Mesenchymal stem cell (in vitro differentiated cells and primary cell): ENCODE measurements at regions not wholly inside any gene's neighbourhood (a gene's known extent, or its start where the extent isn't known, plus 50 kb on each side); places are given as distances from the start of the nearest gene placed in this dataset.

Source experiments
- DNase-seq: peaks from one replicate; pipeline ENCODE4 v3.0.0-alpha.2; 2013
- H2AFZ ChIP-seq: one replicate; pipeline ENCODE4 v1.6.1; 2013; ENCODE audit warnings: low read depth, mild to moderate bottlenecking, control low read depth, inconsistent platforms, low read length, moderate library complexity
- H2AK5ac ChIP-seq: 2 replicates; pipeline ENCODE4 v1.6.1; 2013; ENCODE audit warnings: low read length, moderate library complexity, mild to moderate bottlenecking, inconsistent platforms; ENCODE audit not compliant: severe bottlenecking
- H2BK120ac ChIP-seq: one replicate; pipeline ENCODE4 v1.6.1; 2013; ENCODE audit warnings: low read depth, mild to moderate bottlenecking, inconsistent platforms, low read length, moderate library complexity
- H2BK12ac ChIP-seq, 2 experiments: one replicate each; pipeline ENCODE4 v1.6.1; 2013; ENCODE audit warnings: inconsistent platforms in 2 of 2, low read length in 2 of 2, mild to moderate bottlenecking in 2 of 2, moderate library complexity in 2 of 2, control low read depth in 1 of 2
- H2BK15ac ChIP-seq: one replicate; pipeline ENCODE4 v1.6.1; 2013; ENCODE audit warnings: mild to moderate bottlenecking, low read depth, inconsistent platforms; ENCODE audit not compliant: poor library complexity, severe bottlenecking
- H2BK5ac ChIP-seq: 2 replicates; pipeline ENCODE4 v1.6.1; 2013; ENCODE audit warnings: low read depth, mild to moderate bottlenecking, low read length, control low read depth, inconsistent platforms; ENCODE audit not compliant: poor library complexity, severe bottlenecking
- H3K14ac ChIP-seq, 2 experiments: one replicate each; pipeline ENCODE4 v1.6.1; 2013; ENCODE audit warnings: inconsistent platforms in 2 of 2, low read length in 2 of 2, control low read depth in 1 of 2, mild to moderate bottlenecking in 1 of 2, moderate library complexity in 1 of 2
- H3K18ac ChIP-seq, 2 experiments: one replicate each; pipeline ENCODE4 v1.6.1; 2013; ENCODE audit warnings: inconsistent platforms in 2 of 2, low read length in 2 of 2, control low read depth in 1 of 2, low read depth in 1 of 2, mild to moderate bottlenecking in 1 of 2
- H3K23ac ChIP-seq, 2 experiments: one replicate each; pipeline ENCODE4 v1.6.1; 2013; ENCODE audit warnings: inconsistent platforms in 2 of 2, low read length in 2 of 2, mild to moderate bottlenecking in 2 of 2, moderate library complexity in 2 of 2, control low read depth in 1 of 2
- H3K27ac ChIP-seq: 2 replicates; pipeline ENCODE4 v1.5.1; 2013; ENCODE audit warnings: mild to moderate bottlenecking, moderate library complexity, low read length, control low read depth, inconsistent platforms; ENCODE audit not compliant: poor library complexity, severe bottlenecking
- H3K27me3 ChIP-seq, 2 experiments: 2 replicates each; pipeline versions ENCODE4 v1.6.1 to v1.7.0; 2013; ENCODE audit warnings: low read length in 2 of 2, mild to moderate bottlenecking in 2 of 2, moderate library complexity in 2 of 2, control low read depth in 1 of 2, inconsistent platforms in 1 of 2; ENCODE audit not compliant: control insufficient read depth in 1 of 2, insufficient read depth in 1 of 2
- H3K36me3 ChIP-seq, 2 experiments: 2 replicates each; pipeline versions ENCODE4 v1.6.1 to v1.7.0; 2013; ENCODE audit warnings: low read length in 2 of 2, control low read depth in 1 of 2, inconsistent platforms in 1 of 2, low read depth in 1 of 2, mild to moderate bottlenecking in 1 of 2; ENCODE audit not compliant: insufficient read depth in 2 of 2, control insufficient read depth in 1 of 2
- H3K4ac ChIP-seq, 2 experiments: one replicate each; pipeline ENCODE4 v1.6.1; 2013; ENCODE audit warnings: inconsistent platforms in 2 of 2, low read length in 2 of 2, mild to moderate bottlenecking in 2 of 2, moderate library complexity in 2 of 2, control low read depth in 1 of 2, low read depth in 1 of 2
- H3K4me1 ChIP-seq: 2 replicates; pipeline ENCODE4 v1.6.1; 2013; ENCODE audit warnings: low read depth, low read length, control low read depth; ENCODE audit not compliant: control insufficient read depth, insufficient read depth
- H3K4me2 ChIP-seq: 2 replicates; pipeline ENCODE4 v1.6.1; 2013; ENCODE audit warnings: low read length, mild to moderate bottlenecking, inconsistent platforms; ENCODE audit not compliant: poor library complexity, severe bottlenecking
- H3K4me3 ChIP-seq, 2 experiments: 2 replicates each; pipeline versions ENCODE4 v1.5.1 to v1.7.0; 2013; ENCODE audit warnings: low read length in 2 of 2, mild to moderate bottlenecking in 2 of 2, control low read depth in 1 of 2, low read depth in 1 of 2; ENCODE audit not compliant: insufficient read depth in 1 of 2
- H3K79me1 ChIP-seq: replicated peaks from 2 replicates; pipeline ENCODE4 v1.6.1; 2013; ENCODE audit warnings: mild to moderate bottlenecking, control low read depth, low read length, inconsistent platforms; ENCODE audit not compliant: poor library complexity, severe bottlenecking
- H3K9ac ChIP-seq: 2 replicates; pipeline ENCODE4 v1.7.0; 2013; ENCODE audit warnings: mild to moderate bottlenecking, low read length, moderate library complexity
- H3K9me3 ChIP-seq: 2 replicates; pipeline ENCODE4 v1.7.0; 2013; ENCODE audit warnings: mild to moderate bottlenecking, low read length; ENCODE audit not compliant: control insufficient read depth
- H4K8ac ChIP-seq: one replicate; pipeline ENCODE4 v1.6.1; 2013; ENCODE audit warnings: inconsistent platforms, mild to moderate bottlenecking, low read length, moderate library complexity
- H4K91ac ChIP-seq: one replicate; pipeline ENCODE4 v1.6.1; 2013; ENCODE audit warnings: mild to moderate bottlenecking, low read length, inconsistent platforms
- WGBS: methylation state at CpG from one replicate; pipeline ENCODE4 v1.1.7; 2013; ENCODE audit warnings: mixed read lengths; 5-methylcytosine and 5-hydroxymethylcytosine counted together

DNA sequence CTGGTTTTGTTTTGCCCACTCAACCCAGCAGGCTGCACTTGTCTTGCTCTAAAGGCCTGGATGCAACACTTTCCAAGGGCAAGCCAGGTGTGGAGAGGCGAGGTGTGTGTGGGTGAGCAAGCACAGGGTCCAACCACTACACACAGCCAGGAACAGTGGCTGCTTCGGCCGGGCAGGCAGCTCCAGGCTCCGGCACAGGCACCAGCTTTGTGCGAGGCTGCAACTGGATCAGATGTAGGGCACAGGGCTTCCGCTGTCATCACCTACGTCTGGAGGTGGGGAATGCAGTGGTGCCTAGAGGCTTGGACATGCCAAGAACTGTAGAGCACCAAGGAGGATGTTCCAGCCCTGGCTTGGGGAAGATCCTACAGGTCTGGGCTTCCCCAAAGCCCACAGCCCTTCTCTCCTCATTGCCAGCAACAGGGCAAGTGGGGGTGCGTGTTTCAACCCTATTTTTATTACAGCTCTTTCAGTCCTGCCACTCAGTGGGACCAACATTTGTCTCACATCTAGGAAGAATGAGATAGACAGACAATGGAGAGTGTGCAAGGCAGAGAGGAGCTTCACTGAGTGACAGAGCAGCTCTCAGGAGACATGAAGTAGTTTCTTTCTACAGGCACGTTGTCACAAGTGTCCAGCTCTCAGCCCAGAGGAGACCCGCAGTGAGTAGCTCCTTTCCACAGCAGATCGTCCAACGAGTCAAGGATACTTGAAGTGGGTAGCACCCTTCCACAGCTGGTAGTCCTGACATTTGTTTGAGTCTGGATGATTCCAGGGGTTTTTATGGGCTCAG is 622.2 kb downstream of the CDH9 start:
- Histone ChIP-seq H2BK5ac (no peak overlapping the region), H3K14ac (no peak overlapping the region), H3K27me3 (no peaks in the 10 kb centered on the region), H3K4ac (no peak overlapping the region), H2AFZ (no peak overlapping the region), H3K4me1 (no peaks in the 10 kb centered on the region), H3K4me3 (no peak overlapping the region), H2BK12ac (no peak overlapping the region), H4K91ac (no peak overlapping the region), H3K79me1 (no peaks in the 10 kb centered on the region), H2BK120ac (no peak overlapping the region), H2AK5ac (no peak overlapping the region), H3K36me3 (no peaks in the 10 kb centered on the region), H4K8ac (no peak overlapping the region), H3K9ac (no peak overlapping the region), H3K9me3 (no peaks in the 10 kb centered on the region), H2BK15ac (no peak overlapping the region), H3K4me2 (no peak overlapping the region), H3K18ac (no peak overlapping the region), H3K27ac (no peak overlapping the region), H3K23ac (no peak overlapping the region)
- 83% methylated on average over 10 of the region's 12 CpGs for WGBS
- DNase-seq: no peak

GRCh38 chr5:26390608-26391007 is 647.8 kb downstream of the CDH9 start:
- no peaks in the 10 kb centered on the region for H3K9me3 ChIP-seq
- H3K4me3 ChIP-seq: no peak overlapping the region
- no peak overlapping the region for H2BK120ac ChIP-seq
- H3K9ac ChIP-seq: no peak overlapping the region
- 97% methylated on average over 4 of the region's 5 CpGs for WGBS
- H3K4ac ChIP-seq: no peak overlapping the region
- H3K27me3 ChIP-seq: no peaks in the 10 kb centered on the region
- H2BK12ac ChIP-seq: no peak overlapping the region
- no peaks in the 10 kb centered on the region for H3K79me1 ChIP-seq
- H3K23ac ChIP-seq: no peak overlapping the region
- H2AK5ac ChIP-seq: no peak overlapping the region
- H3K4me2 ChIP-seq: no peak overlapping the region
- H4K8ac ChIP-seq: no peak overlapping the region
- H2BK15ac ChIP-seq: no peak overlapping the region
- H2BK5ac ChIP-seq: no peak overlapping the region
- no peak overlapping the region for H4K91ac ChIP-seq
- H3K36me3 ChIP-seq: no peaks in the 10 kb centered on the region
- no peak overlapping the region for H3K18ac ChIP-seq
- no peak overlapping the region for H2AFZ ChIP-seq
- H3K4me1 ChIP-seq: no peaks in the 10 kb centered on the region
- no peak overlapping the region for H3K27ac ChIP-seq
- DNase-seq: no peak
- H3K14ac ChIP-seq: no peak overlapping the region

DNA sequence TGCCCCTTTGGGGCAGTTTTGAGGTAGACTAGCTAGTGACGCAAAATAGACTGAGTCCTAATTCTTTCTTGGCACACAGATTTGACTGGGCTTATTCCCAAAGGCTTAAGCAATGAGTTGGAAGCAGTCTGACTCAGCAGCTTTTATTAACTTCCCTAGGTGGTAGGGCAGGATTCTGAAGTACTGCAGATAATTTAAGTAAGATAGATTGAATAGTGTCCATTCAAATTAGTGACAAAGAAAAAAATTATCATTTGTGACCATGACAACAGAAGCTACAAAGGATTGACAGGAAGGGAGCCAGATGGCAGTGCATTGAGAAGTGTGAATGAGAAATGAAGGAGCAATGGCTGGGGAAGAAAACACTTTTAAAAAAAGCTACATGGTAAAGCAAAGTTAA is 649.4 kb downstream of the CDH9 start:
- WGBS: 0% methylated on average over 1 of the region's 1 CpG
- Histone ChIP-seq H3K14ac (no peak overlapping the region), H2AK5ac (no peak overlapping the region), H3K36me3 (no peaks in the 10 kb centered on the region), H3K23ac (no peak overlapping the region), H3K4me1 (no peaks in the 10 kb centered on the region), H3K27ac (no peak overlapping the region), H3K4ac (no peak overlapping the region), H4K91ac (no peak overlapping the region), H2BK15ac (no peak overlapping the region), H3K79me1 (no peaks in the 10 kb centered on the region), H3K18ac (no peak overlapping the region), H3K4me2 (no peak overlapping the region), H2BK12ac (no peak overlapping the region), H4K8ac (no peak overlapping the region), H3K9me3 (no peaks in the 10 kb centered on the region), H2AFZ (no peak overlapping the region), H2BK120ac (no peak overlapping the region), H2BK5ac (no peak overlapping the region), H3K9ac (no peak overlapping the region), H3K4me3 (no peak overlapping the region), H3K27me3 (no peaks in the 10 kb centered on the region)
- no peak for DNase-seq

- Histone ChIP-seq H3K4ac (no peak overlapping the region), H3K9ac (no peak overlapping the region)
Observed at GRCh38 chr5:26386532-26386931, 651.9 kb downstream of the CDH9 start.

More at GRCh38 chr5:26386532-26386931, 651.9 kb downstream of the CDH9 start:
- Histone ChIP-seq H3K14ac (no peak overlapping the region), H3K9me3 (no peaks in the 10 kb centered on the region), H3K36me3 (no peaks in the 10 kb centered on the region), H3K4me1 (no peaks in the 10 kb centered on the region), H3K27ac (no peak overlapping the region), H3K23ac (no peak overlapping the region), H2BK12ac (no peak overlapping the region), H3K4me3 (no peak overlapping the region), H2AFZ (no peak overlapping the region), H2AK5ac (no peak overlapping the region), H3K18ac (no peak overlapping the region), H2BK120ac (no peak overlapping the region), H4K8ac (no peak overlapping the region), H3K4me2 (no peak overlapping the region), H3K27me3 (no peaks in the 10 kb centered on the region), H4K91ac (no peak overlapping the region), H2BK15ac (no peak overlapping the region), H3K79me1 (no peaks in the 10 kb centered on the region), H2BK5ac (no peak overlapping the region)
- WGBS: no CpG with 5 or more reads among the region's 1 CpG
- DNase-seq: no peak
